Astrocyte (in vitro differentiated cells and primary cell): ENCODE measurements at regions not wholly inside any gene's neighbourhood (a gene's known extent, or its start where the extent isn't known, plus 50 kb on each side); places are given as distances from the start of the nearest gene placed in this dataset.

ENCODE experiments used
- EZH2 ChIP-seq: IDR thresholded peaks from 2 replicates; pipeline ENCODE4 v1.6.1; 2012; ENCODE audit warnings: mild to moderate bottlenecking, low read length, inconsistent platforms; ENCODE audit not compliant: insufficient read depth
- TF ChIP-seq, protein P1 (sequence below): IDR thresholded peaks from 2 replicates; pipeline ENCODE4 v1.5.1; 2011; ENCODE audit warnings: low read depth, mild to moderate bottlenecking, inconsistent platforms, low read length, moderate library complexity; ENCODE audit not compliant: insufficient read depth

DNA sequence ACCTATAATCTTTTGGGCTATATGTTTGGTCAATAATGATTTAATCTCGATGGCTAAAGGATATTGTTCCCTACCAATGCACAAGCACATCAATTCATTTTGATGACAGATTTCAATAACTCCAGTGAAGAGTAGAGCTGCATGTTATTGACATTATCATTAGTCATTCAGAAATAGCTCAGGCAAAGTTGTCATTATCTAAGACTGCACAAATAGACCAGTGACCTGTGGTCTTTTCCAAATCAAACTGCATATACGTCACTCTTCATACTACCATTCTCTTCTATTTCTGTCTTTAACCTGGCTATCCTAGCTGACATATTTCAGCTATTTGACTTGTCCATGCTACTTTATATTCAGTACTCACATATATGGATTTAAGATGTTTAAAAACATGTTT lies 1050.8 kb downstream of the C4orf33 start:
- TF ChIP-seq, protein P1, sequence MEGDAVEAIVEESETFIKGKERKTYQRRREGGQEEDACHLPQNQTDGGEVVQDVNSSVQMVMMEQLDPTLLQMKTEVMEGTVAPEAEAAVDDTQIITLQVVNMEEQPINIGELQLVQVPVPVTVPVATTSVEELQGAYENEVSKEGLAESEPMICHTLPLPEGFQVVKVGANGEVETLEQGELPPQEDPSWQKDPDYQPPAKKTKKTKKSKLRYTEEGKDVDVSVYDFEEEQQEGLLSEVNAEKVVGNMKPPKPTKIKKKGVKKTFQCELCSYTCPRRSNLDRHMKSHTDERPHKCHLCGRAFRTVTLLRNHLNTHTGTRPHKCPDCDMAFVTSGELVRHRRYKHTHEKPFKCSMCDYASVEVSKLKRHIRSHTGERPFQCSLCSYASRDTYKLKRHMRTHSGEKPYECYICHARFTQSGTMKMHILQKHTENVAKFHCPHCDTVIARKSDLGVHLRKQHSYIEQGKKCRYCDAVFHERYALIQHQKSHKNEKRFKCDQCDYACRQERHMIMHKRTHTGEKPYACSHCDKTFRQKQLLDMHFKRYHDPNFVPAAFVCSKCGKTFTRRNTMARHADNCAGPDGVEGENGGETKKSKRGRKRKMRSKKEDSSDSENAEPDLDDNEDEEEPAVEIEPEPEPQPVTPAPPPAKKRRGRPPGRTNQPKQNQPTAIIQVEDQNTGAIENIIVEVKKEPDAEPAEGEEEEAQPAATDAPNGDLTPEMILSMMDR: no peak
- no peak for TF ChIP-seq EZH2
